GM21619 (cell line): ENCODE measurements at regions not wholly inside any gene's neighbourhood (a gene's known extent, or its start where the extent isn't known, plus 50 kb on each side); places are given as distances from the start of the nearest gene placed in this dataset.

Experiments
- ATAC-seq: cut with Tn5 transposase; IDR thresholded peaks from one replicate; pipeline ENCODE4 v1.9.1; 2021; ENCODE audit not compliant: unreplicated experiment

GRCh38 chr12:114769634-114770033 is 85.7 kb upstream of the TBX3 start:
- ATAC-seq: no peak

DNA sequence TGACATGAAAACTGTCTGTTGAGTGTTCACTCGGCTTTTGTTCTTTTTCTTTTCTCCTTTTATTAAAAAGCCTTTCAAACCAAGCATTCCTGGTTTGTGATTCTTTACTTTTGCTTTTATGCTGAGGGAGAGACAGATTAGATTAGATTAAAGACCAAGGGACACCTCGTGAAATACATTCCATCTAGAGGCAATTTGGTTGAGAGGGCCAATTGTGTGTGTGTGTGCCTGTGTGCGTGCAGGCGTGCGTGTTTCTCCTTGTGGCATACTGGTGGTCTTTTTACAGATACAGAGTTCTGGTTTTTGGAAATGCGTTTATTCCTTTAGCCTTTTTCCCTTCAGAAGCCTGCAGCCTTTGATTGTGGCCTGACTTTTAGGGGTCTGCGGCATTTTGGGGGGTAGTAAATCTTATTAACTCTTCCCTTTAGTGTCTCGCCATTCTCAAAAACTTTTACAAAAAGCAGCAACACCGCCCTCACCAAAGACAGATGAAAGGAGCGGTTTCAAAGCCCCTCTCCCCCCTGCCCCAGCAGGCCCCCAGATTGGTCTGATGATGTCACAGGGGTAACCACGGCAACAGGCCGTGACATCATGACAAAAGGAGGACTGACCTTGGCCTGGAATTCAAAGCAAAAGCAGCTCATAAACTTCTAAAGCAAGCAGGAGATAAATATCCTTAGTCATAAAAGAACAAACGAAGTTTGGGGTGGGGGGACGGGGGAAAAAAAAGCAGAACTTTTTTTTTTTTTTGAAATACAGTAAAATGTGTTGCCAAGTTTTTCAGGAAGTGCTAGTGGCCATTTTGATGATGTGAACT is 84.1 kb upstream of the TBX3 start:
- no peak for ATAC-seq

- ATAC-seq: no peak
Measured at GRCh38 chr12:114767084-114767760, 83.2 kb upstream of the TBX3 start.

- no peak for ATAC-seq
Measured at GRCh38 chr12:114765960-114766691, 82.2 kb upstream of the TBX3 start.

GRCh38 chr12:114764510-114764909 is 80.5 kb upstream of the TBX3 start:
- no peak for ATAC-seq

- ATAC-seq: no peak
Measured at GRCh38 chr12:114762490-114763110, 78.6 kb upstream of the TBX3 start.

DNA sequence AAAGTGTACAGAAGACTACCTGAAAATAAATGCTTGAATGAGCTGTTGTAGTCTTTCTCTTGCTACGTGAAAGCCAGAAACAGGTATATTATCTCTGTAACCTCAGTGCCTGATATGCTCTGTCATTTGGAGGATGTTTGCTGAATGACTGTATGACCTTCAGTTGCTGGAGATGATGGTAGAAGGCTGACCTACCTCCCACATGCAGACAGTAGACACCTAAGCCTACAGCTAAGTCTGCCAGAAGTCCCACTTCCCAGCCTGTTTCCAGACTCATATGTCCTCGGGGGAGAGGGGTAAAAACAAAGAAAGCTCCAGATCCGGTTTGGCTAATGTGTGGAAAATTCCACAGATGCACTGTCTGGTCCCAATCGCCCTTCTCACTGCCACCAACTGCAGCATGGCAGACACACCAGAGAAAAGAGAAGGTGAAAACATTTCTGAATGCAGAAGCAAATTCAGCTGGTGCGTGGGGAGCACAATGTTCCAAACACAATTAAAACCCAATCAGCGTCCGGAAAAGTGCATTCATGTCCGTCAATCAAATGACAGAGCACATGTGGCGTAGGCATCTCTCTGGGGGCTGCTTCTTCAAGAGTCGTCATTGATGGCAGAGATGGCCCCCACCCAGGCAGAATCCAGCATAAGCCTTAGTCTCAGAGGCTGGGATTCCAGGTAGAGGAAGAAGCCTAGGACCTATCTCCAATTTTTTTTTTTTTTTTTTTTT is 76.3 kb upstream of the TBX3 start:
- ATAC-seq: no peak

- ATAC-seq: no peak
Measured at GRCh38 chr12:114759635-114760034, 75.7 kb upstream of the TBX3 start.

- ATAC-seq: no peak
Measured at GRCh38 chr12:114757684-114758325, 73.8 kb upstream of the TBX3 start.

DNA sequence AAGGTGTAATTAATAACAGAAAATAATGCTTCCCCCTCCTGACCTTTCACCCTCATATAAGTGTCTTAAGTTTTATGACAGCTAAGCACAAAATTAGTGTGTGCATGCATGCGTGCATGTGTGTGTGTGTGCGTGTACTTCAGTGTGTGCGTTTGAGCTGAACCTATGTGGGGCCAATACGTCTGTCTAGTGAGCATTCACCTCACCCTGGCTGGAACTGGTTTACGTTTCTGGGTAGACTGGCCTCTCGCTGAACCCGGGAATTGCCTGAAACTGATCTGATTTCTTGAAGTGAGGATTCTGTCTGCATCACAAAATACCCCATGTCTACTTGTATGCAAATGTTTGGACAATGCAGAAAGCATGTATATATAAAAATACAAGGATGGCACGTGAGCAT is 68.2 kb upstream of the TBX3 start:
- ATAC-seq: no peak

GRCh38 chr12:114751712-114752111 is 67.7 kb upstream of the TBX3 start:
- ATAC-seq: no peak

DNA sequence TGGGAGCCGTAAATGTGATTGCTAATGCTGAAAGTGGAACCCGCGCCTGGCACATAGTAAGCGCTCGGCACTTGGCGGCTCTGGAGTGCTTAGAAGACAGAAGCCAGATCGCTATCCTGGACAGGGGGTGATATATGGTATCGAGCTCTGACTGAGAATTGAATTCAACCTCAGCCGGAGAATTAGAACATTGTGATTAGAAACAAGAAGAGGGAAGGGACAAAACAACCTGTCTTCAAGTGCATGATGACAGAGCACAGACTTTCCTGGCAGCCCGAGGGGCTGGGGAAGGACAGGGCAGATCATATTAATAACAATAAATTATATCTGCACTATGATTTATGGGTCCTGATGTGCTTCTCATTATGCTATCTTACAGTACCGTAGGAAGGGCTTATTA is 66.9 kb upstream of the TBX3 start:
- ATAC-seq: no peak

DNA sequence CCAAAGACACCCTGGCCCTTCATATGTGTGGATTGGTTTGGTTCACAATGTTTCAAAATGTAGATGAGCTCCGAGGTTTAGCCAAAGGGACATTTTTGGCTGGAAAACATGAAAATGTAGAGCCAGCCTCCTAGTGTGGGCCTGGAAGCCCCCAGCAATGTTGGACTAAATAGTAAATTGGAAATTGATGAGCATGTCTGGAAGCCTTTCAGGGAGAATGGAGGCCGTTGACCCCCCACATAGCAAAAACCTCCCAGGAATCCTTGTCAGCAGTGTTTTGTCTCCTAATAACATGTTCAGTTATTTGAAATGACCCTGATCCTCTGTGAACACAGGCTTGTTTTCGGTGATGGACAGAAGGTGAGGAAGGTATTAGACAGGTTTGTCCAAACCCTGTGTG is 65.1 kb upstream of the TBX3 start:
- no peak for ATAC-seq

DNA sequence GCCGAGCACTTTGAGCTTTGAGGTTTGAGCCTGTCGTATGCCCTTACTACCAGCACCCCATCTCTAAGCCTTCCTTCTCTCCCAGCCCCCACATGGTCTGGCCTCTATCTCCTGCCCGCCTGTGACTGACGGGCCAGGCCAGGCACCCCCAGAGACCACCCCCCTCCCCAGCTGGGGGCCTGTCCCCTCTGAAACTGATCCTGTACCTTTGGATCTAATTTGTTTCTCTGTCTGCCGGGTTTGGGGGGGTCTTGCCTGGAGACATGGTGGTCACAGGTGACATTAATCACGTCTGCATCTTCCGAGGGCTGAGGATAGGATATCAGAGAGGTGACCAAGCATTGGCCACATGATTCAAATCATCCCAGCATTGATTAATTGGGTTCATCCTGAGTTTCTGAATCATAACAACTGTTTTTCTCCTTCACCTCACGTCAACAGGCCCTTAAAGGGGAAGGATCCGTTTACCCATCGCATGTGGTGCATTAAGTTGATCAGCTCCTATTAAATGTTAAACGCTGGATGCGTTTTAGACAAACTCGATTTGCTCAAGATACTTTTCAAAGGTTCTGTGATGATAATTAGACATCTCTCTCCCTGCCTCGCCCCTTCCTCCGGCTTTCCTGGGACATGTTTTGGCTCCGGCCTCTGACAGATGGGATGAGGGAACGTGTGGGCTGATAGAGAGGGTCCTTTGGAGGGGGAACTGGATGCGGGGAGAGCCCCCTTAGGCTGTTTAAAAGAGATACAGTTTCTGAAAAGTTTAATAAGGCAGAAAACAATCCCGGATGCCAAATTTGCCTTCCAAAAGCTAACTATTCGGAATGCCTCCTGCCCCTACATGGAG is 63.3 kb upstream of the TBX3 start:
- ATAC-seq: no peak

GRCh38 chr12:114746297-114747011 is 62.5 kb upstream of the TBX3 start:
- ATAC-seq: no peak

- no peak for ATAC-seq
Measured at GRCh38 chr12:114744691-114745090, 60.7 kb upstream of the TBX3 start.

DNA sequence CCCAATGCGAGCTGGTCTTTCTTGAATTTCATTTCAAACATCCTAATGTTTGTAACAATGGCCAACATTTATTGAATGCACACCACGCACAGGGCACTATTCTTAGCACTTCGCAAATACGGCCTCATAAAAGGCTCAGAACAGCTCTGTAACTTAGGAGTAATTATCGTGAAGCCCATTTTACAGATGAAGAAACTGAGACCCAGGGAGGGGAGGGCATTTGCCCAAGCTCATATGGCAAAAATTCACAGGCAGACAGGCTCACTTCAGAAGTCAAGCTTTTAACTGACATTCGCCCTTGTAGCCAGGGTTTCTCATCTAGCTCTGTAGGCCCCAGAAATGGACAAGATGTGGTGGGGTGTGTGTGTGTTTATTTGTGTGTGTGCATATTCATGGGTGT is 60.3 kb upstream of the TBX3 start:
- ATAC-seq: no peak

DNA sequence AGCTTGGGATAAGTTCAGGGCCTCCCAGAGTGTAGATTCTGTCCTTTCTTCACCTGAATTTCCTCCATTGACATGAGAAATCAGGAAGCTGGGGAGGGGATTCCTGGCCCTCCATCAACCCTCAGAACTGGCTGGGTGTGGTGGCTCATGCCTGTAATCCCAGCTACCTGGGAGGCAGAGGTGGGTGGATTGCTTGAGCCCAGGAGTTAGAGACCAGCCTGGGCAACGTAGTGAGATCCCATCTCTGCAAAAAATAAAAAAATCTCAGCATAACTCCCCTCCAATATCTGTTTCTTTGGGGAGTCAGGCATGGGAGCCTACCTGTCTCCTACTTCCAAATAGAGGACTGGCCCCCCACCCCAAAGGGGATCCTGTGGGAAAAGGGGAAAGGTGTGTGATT is 59.8 kb upstream of the TBX3 start:
- ATAC-seq: no peak

DNA sequence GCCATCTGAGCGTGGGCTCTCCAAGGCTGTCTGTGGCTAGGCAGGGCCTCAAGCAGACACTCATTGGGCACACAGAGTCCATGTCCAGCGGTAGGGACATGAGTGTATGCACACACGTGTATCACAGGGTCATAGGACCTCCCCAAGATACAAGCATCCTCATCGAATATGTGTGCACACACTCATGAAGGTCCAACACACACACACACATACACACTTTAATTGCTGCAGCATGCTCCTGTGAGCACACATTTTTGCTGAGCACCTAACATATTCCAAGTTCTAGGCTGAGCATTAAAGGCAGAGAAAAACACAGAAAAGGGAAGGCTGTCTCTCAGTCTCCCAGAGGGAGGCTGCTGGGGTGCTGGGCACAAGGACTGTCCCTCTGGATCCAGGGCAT is 59.3 kb upstream of the TBX3 start:
- ATAC-seq: no peak
